B cell (primary cell): ENCODE measurements at regions not wholly inside any gene's neighbourhood (a gene's known extent, or its start where the extent isn't known, plus 50 kb on each side); places are given as distances from the start of the nearest gene placed in this dataset.

ENCODE experiments used
- ATAC-seq: fragments of 200-7000 bp; cut with Tn5 transposase; one replicate; pipeline ENCODE4 v1.10.0; 2021; ENCODE audit warnings: low read depth, mild to moderate bottlenecking, moderate number of reproducible peaks, moderate library complexity
- CTCF ChIA-PET: fragments of 350-600 bp; sonication (Branson Sonifier 250); formaldehyde crosslinking; loops from one replicate; lab custom pipeline; 2021; ENCODE audit warnings: antibody characterized with exemption, inconsistent platforms; lab: Charles Lee
- POLR2A ChIA-PET: fragments of 350-600 bp; sonication (Branson Sonifier 250); formaldehyde crosslinking; loops from one replicate; lab custom pipeline; 2021; ENCODE audit warnings: antibody characterized with exemption; lab: Charles Lee
- DNase-seq: peaks from one replicate; pipeline ENCODE4 v3.0.0; 2013
- H2AFZ ChIP-seq: 2 replicates; pipeline ENCODE4 v1.6.1; 2012; ENCODE audit warnings: mild to moderate bottlenecking, low read depth, low read length; ENCODE audit not compliant: insufficient read depth, poor library complexity, severe bottlenecking
- H3K27ac ChIP-seq, 2 donors: 1 replicate in 1 of 2; 2 replicates in 1 of 2; pipeline ENCODE4 v1.5.1; 2012 to 2013; ENCODE audit warnings: low read length in 2 of 2, mild to moderate bottlenecking in 2 of 2, moderate library complexity in 1 of 2
- H3K27me3 ChIP-seq, 4 experiments: fragments of 200-600 bp in 1 of 4; sonication (generic) in 1 of 4; replicated peaks in 1 of 4; 1 replicate in 2 of 4; 2 replicates in 2 of 4; pipeline versions ENCODE4 v1.6.1 to v1.7.0; 2013 to 2016; ENCODE audit warnings: low read length in 3 of 4, mild to moderate bottlenecking in 2 of 4, mixed read lengths in 1 of 4, moderate library complexity in 1 of 4; ENCODE audit not compliant: insufficient read depth in 4 of 4, control insufficient read depth in 3 of 4; ENCODE audit errors: control extremely low read depth in 1 of 4
- H3K36me3 ChIP-seq, 2 experiments: replicated peaks in 1 of 2; 1 replicate in 1 of 2; 2 replicates in 1 of 2; pipeline versions ENCODE4 v1.6.1 to v1.7.1; 2013; ENCODE audit warnings: low read length in 1 of 2; ENCODE audit not compliant: insufficient read depth in 2 of 2, control insufficient read depth in 1 of 2; ENCODE audit errors: control extremely low read depth in 1 of 2, extremely low read depth in 1 of 2
- H3K4me1 ChIP-seq, 2 donors: fragments of 200-600 bp in 1 of 2; sonication (generic) in 1 of 2; 1 replicate in 1 of 2; 2 replicates in 1 of 2; pipeline versions ENCODE4 v1.5.1 to v1.6.1; 2013 to 2017; ENCODE audit warnings: low read length in 2 of 2; ENCODE audit not compliant: control insufficient read depth in 2 of 2, insufficient read depth in 2 of 2
- H3K4me2 ChIP-seq: replicated peaks from 2 replicates; pipeline ENCODE3; 2012; ENCODE audit warnings: mild to moderate bottlenecking, low read depth, low read length; ENCODE audit not compliant: poor library complexity, severe bottlenecking
- H3K4me3 ChIP-seq, 5 experiments: fragments of 200-600 bp in 1 of 5; sonication (generic) in 1 of 5; 1 replicate in 3 of 5; 2 replicates in 2 of 5; pipeline versions ENCODE4 v1.5.1 to v1.7.0; 2011 to 2016; ENCODE audit warnings: low read length in 4 of 5, mild to moderate bottlenecking in 4 of 5, low read depth in 2 of 5, control low read depth in 1 of 5, moderate library complexity in 1 of 5; ENCODE audit not compliant: insufficient read depth in 1 of 5; ENCODE audit errors: control extremely low read depth in 1 of 5, extremely low read depth in 1 of 5
- H3K79me2 ChIP-seq: fragments of 200-600 bp; sonication (generic); one replicate; pipeline ENCODE4 v1.6.0; 2016; ENCODE audit warnings: low read length; ENCODE audit not compliant: control insufficient read depth, insufficient read depth
- H3K9ac ChIP-seq: fragments of 200-600 bp; sonication (generic); 2 replicates; pipeline ENCODE4 v1.6.1; 2017; ENCODE audit warnings: mild to moderate bottlenecking, low read length, moderate library complexity
- H3K9me3 ChIP-seq, 3 donors: one replicate each; pipeline versions ENCODE4 v1.6.1 to v1.7.1; 2013; ENCODE audit warnings: low read length in 2 of 3; ENCODE audit not compliant: control insufficient read depth in 2 of 3, insufficient read depth in 1 of 3; ENCODE audit errors: control extremely low read depth in 1 of 3
- H4K20me1 ChIP-seq: 2 replicates; pipeline ENCODE4 v1.6.0; 2012; ENCODE audit warnings: mild to moderate bottlenecking, low read length; ENCODE audit not compliant: insufficient read depth, control insufficient read depth, poor library complexity, severe bottlenecking
- H3K27ac Mint-ChIP-seq: one replicate; pipeline ENCODE4 v1.8.0; 2021; ENCODE audit warnings: mixed read lengths
- H3K27me3 Mint-ChIP-seq: one replicate; pipeline ENCODE4 v1.8.0; 2021; ENCODE audit warnings: mixed read lengths
- H3K4me1 Mint-ChIP-seq: one replicate; pipeline ENCODE4 v1.8.0; 2021; ENCODE audit warnings: mixed read lengths
- H3K4me3 Mint-ChIP-seq: one replicate; pipeline ENCODE4 v1.8.0; 2021; ENCODE audit warnings: mixed read lengths
- H3K9me3 Mint-ChIP-seq: one replicate; pipeline ENCODE4 v1.8.0; 2022; ENCODE audit warnings: mixed read lengths; ENCODE audit not compliant: insufficient read depth
- EZH2 ChIP-seq: IDR thresholded peaks from 2 replicates; pipeline ENCODE4 v1.6.1; 2012; ENCODE audit warnings: borderline replicate concordance, low read depth, mild to moderate bottlenecking, moderate library complexity, low read length; ENCODE audit not compliant: insufficient read depth, poor library complexity, severe bottlenecking
- WGBS: methylation state at CpG from one replicate; pipeline ENCODE4 v1.1.5; 2013; ENCODE audit warnings: missing lambda C conversion rate; ENCODE audit not compliant: insufficient coverage; 5-methylcytosine and 5-hydroxymethylcytosine counted together
- intact Hi-C: fragments of 100-400 bp; cut with micrococcal nuclease; formaldehyde crosslinking; loops from one replicate; pipeline ENCODE4 v1.10.0; 2022
- TF ChIP-seq, protein P1 (sequence below): fragments of 200-600 bp; IDR thresholded peaks from one replicate; pipeline ENCODE4 v1.8.0; 2022; ENCODE audit warnings: antibody characterized with exemption, mild to moderate bottlenecking

DNA sequence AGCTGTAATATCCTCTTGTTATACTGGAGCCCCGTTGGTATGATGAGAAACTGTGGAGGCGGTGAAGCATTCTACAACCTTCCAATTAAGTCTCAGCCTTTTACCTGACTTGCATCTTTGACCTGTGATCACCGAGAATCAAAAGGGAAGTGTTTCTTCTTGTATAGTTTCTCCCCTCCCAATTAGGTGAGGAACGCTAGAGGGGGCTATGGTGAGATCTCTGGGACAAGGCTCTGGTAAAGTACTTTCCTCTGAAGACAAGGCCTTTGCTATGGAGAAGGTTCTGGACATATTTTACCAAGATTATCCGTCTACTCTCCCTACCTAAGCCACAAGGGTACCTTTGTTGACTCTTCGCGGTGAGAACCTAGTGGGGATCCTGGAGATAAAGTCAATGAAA is 111.3 kb downstream of the CBLL2 start:
- Histone ChIP-seq H3K4me2 (no peak overlapping the region), H3K79me2 (no peaks in the 10 kb centered on the region), H3K27ac (no peak overlapping the region), H3K9me3 (no peaks in the 10 kb centered on the region), H3K9ac (no peak overlapping the region), H4K20me1 (no peaks in the 10 kb centered on the region), H3K4me3 (no peak overlapping the region), H3K4me1 (no peaks in the 10 kb centered on the region), H3K36me3 (no peaks in the 10 kb centered on the region), H2AFZ (no peak overlapping the region), H3K27me3 (no peaks in the 10 kb centered on the region)
- Mint-ChIP-seq H3K4me3 (no peak overlapping the region), H3K27me3 (peaks cover 3% of the 10 kb centered on the region), H3K27ac (no peak overlapping the region), H3K9me3 (no peaks in the 10 kb centered on the region), H3K4me1 (no peaks in the 10 kb centered on the region)
- ChIA-PET POLR2A (no interaction called here), CTCF (no interaction called here)
- intact Hi-C loops: no loop called here
- TF ChIP-seq EZH2: no peak
- TF ChIP-seq, protein P1, sequence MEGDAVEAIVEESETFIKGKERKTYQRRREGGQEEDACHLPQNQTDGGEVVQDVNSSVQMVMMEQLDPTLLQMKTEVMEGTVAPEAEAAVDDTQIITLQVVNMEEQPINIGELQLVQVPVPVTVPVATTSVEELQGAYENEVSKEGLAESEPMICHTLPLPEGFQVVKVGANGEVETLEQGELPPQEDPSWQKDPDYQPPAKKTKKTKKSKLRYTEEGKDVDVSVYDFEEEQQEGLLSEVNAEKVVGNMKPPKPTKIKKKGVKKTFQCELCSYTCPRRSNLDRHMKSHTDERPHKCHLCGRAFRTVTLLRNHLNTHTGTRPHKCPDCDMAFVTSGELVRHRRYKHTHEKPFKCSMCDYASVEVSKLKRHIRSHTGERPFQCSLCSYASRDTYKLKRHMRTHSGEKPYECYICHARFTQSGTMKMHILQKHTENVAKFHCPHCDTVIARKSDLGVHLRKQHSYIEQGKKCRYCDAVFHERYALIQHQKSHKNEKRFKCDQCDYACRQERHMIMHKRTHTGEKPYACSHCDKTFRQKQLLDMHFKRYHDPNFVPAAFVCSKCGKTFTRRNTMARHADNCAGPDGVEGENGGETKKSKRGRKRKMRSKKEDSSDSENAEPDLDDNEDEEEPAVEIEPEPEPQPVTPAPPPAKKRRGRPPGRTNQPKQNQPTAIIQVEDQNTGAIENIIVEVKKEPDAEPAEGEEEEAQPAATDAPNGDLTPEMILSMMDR: no peak
- no CpG with 5 or more reads among the region's 7 CpGs for WGBS
- no peak for DNase-seq
- ATAC-seq: no peak

DNA sequence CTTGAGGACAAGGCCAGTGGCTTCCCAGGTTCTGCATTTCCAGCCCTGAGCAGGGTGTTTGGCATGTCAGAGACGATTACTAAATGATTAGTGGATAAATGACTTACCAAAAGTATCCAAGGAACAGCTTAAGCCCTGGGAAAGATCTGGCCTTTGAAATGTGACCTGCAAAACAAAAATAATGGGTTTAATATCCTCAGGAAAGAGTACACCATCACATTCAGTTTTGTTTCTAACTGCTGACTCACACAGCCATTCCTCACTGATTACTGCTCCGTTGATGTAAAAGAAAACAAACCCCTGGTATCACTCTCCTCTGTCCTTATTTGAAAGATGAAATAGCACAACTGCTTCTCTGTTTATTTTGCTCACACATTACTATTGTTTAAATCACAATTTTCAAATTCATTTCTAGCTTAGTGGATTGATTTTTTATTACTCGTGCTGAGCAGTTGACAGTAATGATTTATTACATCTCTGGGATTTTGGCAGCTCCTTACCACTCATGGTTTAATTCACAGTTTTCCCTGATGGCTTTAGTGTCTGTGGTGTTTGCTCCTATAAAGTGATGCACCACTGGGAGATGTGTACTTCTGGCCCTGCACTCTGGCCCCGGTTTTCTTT is 117.0 kb downstream of the CBLL2 start:
- H3K9ac ChIP-seq: no peak overlapping the region
- no peaks in the 10 kb centered on the region for H3K79me2 ChIP-seq
- ChIA-PET POLR2A (no interaction called here), CTCF (no interaction called here)
- H4K20me1 ChIP-seq: no peaks in the 10 kb centered on the region
- Mint-ChIP-seq H3K27ac (no peak overlapping the region), H3K9me3 (no peaks in the 10 kb centered on the region), H3K4me3 (no peak overlapping the region), H3K4me1 (no peaks in the 10 kb centered on the region), H3K27me3 (peaks cover 3% of the 10 kb centered on the region)
- no peaks in the 10 kb centered on the region for H3K27me3 ChIP-seq
- no peak for ATAC-seq
- no peaks in the 10 kb centered on the region for H3K9me3 ChIP-seq
- no peak overlapping the region for H3K4me3 ChIP-seq
- H3K4me2 ChIP-seq: no peak overlapping the region
- TF ChIP-seq, protein P1: no peak
- no peak for TF ChIP-seq EZH2
- H2AFZ ChIP-seq: no peak overlapping the region
- WGBS: no CpG with 5 or more reads among the region's 4 CpGs
- H3K4me1 ChIP-seq: no peaks in the 10 kb centered on the region
- no peaks in the 10 kb centered on the region for H3K36me3 ChIP-seq
- intact Hi-C loops: no loop called here
- DNase-seq: no peak
- H3K27ac ChIP-seq: no peak overlapping the region
